K562 (cell line): ENCODE measurements at regions not wholly inside any gene's neighbourhood (a gene's known extent, or its start where the extent isn't known, plus 50 kb on each side); places are given as distances from the start of the nearest gene placed in this dataset.

Experiments
- BACH1 ChIP-seq: fragments of 200-800 bp; sonication (Bioruptor generic); IDR thresholded peaks from 2 replicates; pipeline ENCODE4 v1.6.1; 2016; ENCODE audit warnings: missing genetic modification characterization, missing compliant biosample characterization
- CBFB ChIP-seq: sonication (generic); formaldehyde crosslinking; IDR thresholded peaks from 2 replicates; pipeline ENCODE4 v1.4.0; 2020; ENCODE audit warnings: mild to moderate bottlenecking, missing genetic modification reagents
- DACH1 ChIP-seq: fragments of 450-650 bp; IDR thresholded peaks from 2 replicates; pipeline ENCODE4 v1.6.1; 2018; ENCODE audit not compliant: partially characterized antibody
- GTF2E2 ChIP-seq: fragments of 200-800 bp; sonication (Bioruptor generic); IDR thresholded peaks from 2 replicates; pipeline ENCODE4 v1.6.1; 2016; ENCODE audit warnings: missing genetic modification characterization, missing compliant biosample characterization
- HMG20A ChIP-seq: fragments of 450-650 bp; formaldehyde crosslinking; conservative IDR thresholded peaks from 2 replicates; pipeline ENCODE4 v1.4.0; 2020; ENCODE audit warnings: mild to moderate bottlenecking, mixed read lengths
- LARP7 ChIP-seq: fragments of 450-650 bp; IDR thresholded peaks from 2 replicates; pipeline ENCODE4 v1.6.1; 2016
- MAFG ChIP-seq: fragments of 450-650 bp; conservative IDR thresholded peaks from 2 replicates; pipeline ENCODE4 v1.6.1; 2016; ENCODE audit warnings: missing genetic modification characterization, missing compliant biosample characterization
- MBD2 ChIP-seq: sonication (generic); IDR thresholded peaks from 2 replicates; pipeline ENCODE4 v1.6.1; 2016; ENCODE audit warnings: low read depth, borderline replicate concordance
- MCM3 ChIP-seq: fragments of 450-650 bp; IDR thresholded peaks from 2 replicates; pipeline ENCODE4 v1.6.1; 2016
- MEF2D ChIP-seq: conservative IDR thresholded peaks from 2 replicates; pipeline ENCODE4 v1.6.1; 2016; ENCODE audit warnings: low read depth, missing genetic modification characterization, missing compliant biosample characterization
- MLX ChIP-seq, 2 experiments: fragments of 450-650 bp in 1 of 2; sonication (generic) in 1 of 2; formaldehyde crosslinking; conservative IDR thresholded peaks; 2 replicates each; pipeline versions ENCODE4 v1.4.0 to v1.8.1; 2020 to 2022; ENCODE audit warnings: mild to moderate bottlenecking in 1 of 2, missing genetic modification reagents in 1 of 2
- NCOA6 ChIP-seq: fragments of 450-650 bp; IDR thresholded peaks from 2 replicates; pipeline ENCODE4 v1.6.1; 2017; ENCODE audit warnings: mild to moderate bottlenecking
- NCOR1 ChIP-seq: fragments of 450-650 bp; IDR thresholded peaks from 2 replicates; pipeline ENCODE4 v1.6.1; 2016; ENCODE audit warnings: mild to moderate bottlenecking, moderate library complexity
- NFE2L1 ChIP-seq: fragments of 450-650 bp; IDR thresholded peaks from 2 replicates; pipeline ENCODE4 v1.6.1; 2016; ENCODE audit warnings: missing genetic modification characterization, low read depth, mild to moderate bottlenecking, missing compliant biosample characterization, moderate library complexity, borderline replicate concordance
- RAD21 ChIP-seq, 2 experiments: fragments of 250-450 bp in 1 of 2; fragments of 450-650 bp in 1 of 2; sonication (Bioruptor Pico) in 1 of 2; formaldehyde crosslinking in 1 of 2; IDR thresholded peaks in 1 of 2; conservative IDR thresholded peaks in 1 of 2; 2 replicates each; pipeline versions ENCODE4 v1.4.0 to v1.8.0; 2020 to 2022; ENCODE audit warnings: mild to moderate bottlenecking in 2 of 2, moderate library complexity in 1 of 2
- RBM39 ChIP-seq: fragments of 200-400 bp; formaldehyde crosslinking; optimal IDR thresholded peaks from 2 replicates; pipeline ENCODE3; 2018; ENCODE audit warnings: low read depth, low read length
- TAF7 ChIP-seq: fragments of 450-650 bp; IDR thresholded peaks from 2 replicates; pipeline ENCODE4 v1.6.1; 2016; ENCODE audit warnings: missing genetic modification characterization, missing compliant biosample characterization
- THRAP3 ChIP-seq: fragments of 450-650 bp; IDR thresholded peaks from 2 replicates; pipeline ENCODE4 v1.6.1; 2016; ENCODE audit warnings: mild to moderate bottlenecking, inconsistent platforms, borderline replicate concordance
- ZBTB12 ChIP-seq: fragments of 250-450 bp; sonication (Bioruptor Pico); IDR thresholded peaks from 2 replicates; pipeline ENCODE4 v1.4.0; 2020
- ZC3H11A ChIP-seq: IDR thresholded peaks from 2 replicates; pipeline ENCODE4 v1.6.1; 2012; ENCODE audit warnings: low read depth, low read length, improper control_type of control experiment
- ZNF143 ChIP-seq: sonication (generic); formaldehyde crosslinking; IDR thresholded peaks from 2 replicates; pipeline ENCODE4 v1.9.0; 2022; ENCODE audit warnings: mild to moderate bottlenecking, missing genetic modification reagents
- ZNF324 ChIP-seq: fragments of 250-450 bp; sonication (Bioruptor Pico); IDR thresholded peaks from 2 replicates; pipeline ENCODE4 v1.4.0; 2020; ENCODE audit warnings: mild to moderate bottlenecking
- ZNF449 ChIP-seq: fragments of 250-450 bp; sonication (Bioruptor Pico); IDR thresholded peaks from 2 replicates; pipeline ENCODE4 v1.8.0; 2022; ENCODE audit warnings: moderate library complexity, mild to moderate bottlenecking, inconsistent platforms
- ZNF696 ChIP-seq: fragments of 250-450 bp; sonication (Bioruptor Pico); conservative IDR thresholded peaks from 2 replicates; pipeline ENCODE4 v1.4.0; 2020; ENCODE audit warnings: mild to moderate bottlenecking, moderate library complexity
- TF ChIP-seq, protein P1 (sequence below): fragments of 250-450 bp; sonication (Bioruptor Pico); IDR thresholded peaks from 2 replicates; pipeline ENCODE4 v1.5.1; 2021; ENCODE audit warnings: mild to moderate bottlenecking
- TF ChIP-seq, protein P2 (sequence below): fragments of 450-650 bp; IDR thresholded peaks from 2 replicates; pipeline ENCODE4 v1.6.1; 2016; ENCODE audit warnings: antibody characterized with exemption

GRCh38 chr7:12995912-12996469 is 308.6 kb downstream of the ARL4A start (continued):
- TF ChIP-seq MEF2D (tag) (no peak), MCM3 (no peak), NCOA6 (no peak), MLX (CRISPR knock-in tag; conservative IDR thresholded peaks at IDR 0.05) (no peak), HMG20A (no peak), LARP7 (peak; percentile 45; the same call in 1 of the 2 replicates), TAF7 (tag) (no peak), RAD21 (CRISPR knock-in tag; conservative IDR thresholded peaks at IDR 0.05 in 1 of 2, IDR thresholded peaks at IDR 0.05 in 1 of 2) (no peak), ZNF324 (CRISPR knock-in tag) (no peak), NFE2L1 (tag) (no peak), DACH1 (no peak), NCOR1 (no peak), GTF2E2 (no peak), ZNF696 (CRISPR knock-in tag) (no peak), CBFB (CRISPR knock-in tag) (no peak), MBD2 (no peak), ZC3H11A (no peak), THRAP3 (peak; percentile 78; the same call in 1 of the 2 replicates), ZNF143 (no peak), BACH1 (tag) (no peak), ZNF449 (no peak), RBM39 (no peak), ZBTB12 (no peak), MAFG (tag) (no peak)
- TF ChIP-seq, protein P1, sequence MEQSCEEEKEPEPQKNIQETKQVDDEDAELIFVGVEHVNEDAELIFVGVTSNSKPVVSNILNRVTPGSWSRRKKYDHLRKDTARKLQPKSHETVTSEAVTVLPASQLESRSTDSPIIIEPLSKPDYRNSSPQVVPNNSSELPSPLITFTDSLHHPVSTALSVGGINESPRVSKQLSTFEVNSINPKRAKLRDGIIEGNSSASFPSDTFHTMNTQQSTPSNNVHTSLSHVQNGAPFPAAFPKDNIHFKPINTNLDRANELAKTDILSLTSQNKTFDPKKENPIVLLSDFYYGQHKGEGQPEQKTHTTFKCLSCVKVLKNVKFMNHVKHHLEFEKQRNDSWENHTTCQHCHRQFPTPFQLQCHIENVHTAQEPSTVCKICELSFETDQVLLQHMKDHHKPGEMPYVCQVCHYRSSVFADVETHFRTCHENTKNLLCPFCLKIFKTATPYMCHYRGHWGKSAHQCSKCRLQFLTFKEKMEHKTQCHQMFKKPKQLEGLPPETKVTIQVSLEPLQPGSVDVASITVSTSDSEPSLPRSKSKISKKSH (CRISPR knock-in tag) = no peak
- TF ChIP-seq, protein P2, sequence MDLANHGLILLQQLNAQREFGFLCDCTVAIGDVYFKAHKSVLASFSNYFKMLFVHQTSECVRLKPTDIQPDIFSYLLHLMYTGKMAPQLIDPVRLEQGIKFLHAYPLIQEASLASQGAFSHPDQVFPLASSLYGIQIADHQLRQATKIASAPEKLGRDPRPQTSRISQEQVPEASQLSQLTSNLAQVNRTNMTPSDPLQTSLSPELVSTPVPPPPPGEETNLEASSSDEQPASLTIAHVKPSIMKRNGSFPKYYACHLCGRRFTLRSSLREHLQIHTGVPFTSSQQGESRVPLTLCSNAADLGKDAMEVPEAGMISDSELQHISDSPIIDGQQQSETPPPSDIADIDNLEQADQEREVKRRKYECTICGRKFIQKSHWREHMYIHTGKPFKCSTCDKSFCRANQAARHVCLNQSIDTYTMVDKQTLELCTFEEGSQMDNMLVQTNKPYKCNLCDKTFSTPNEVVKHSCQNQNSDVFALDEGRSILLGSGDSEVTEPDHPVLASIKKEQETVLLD = 0 out of 2 replicates have a peak, but pooled peaks have one; percentile 18
